Stomach smooth muscle (tissue), 2 donors: ENCODE measurements at regions not wholly inside any gene's neighbourhood (a gene's known extent, or its start where the extent isn't known, plus 50 kb on each side); places are given as distances from the start of the nearest gene placed in this dataset.

Experiments used
- H3K27ac ChIP-seq: one replicate; pipeline ENCODE4 v1.7.0; 2013; ENCODE audit warnings: mild to moderate bottlenecking, low read length, inconsistent platforms
- H3K27me3 ChIP-seq, 2 donors: one replicate each; pipeline ENCODE4 v1.7.0; 2013; ENCODE audit warnings: low read length in 2 of 2; ENCODE audit not compliant: insufficient read depth in 2 of 2, control insufficient read depth in 1 of 2
- H3K36me3 ChIP-seq, 2 donors: one replicate each; pipeline ENCODE4 v1.7.0; 2013; ENCODE audit warnings: low read length in 2 of 2; ENCODE audit not compliant: control insufficient read depth in 2 of 2, insufficient read depth in 2 of 2
- H3K4me1 ChIP-seq: one replicate; pipeline ENCODE4 v1.7.0; 2013; ENCODE audit warnings: low read length; ENCODE audit not compliant: control insufficient read depth, insufficient read depth
- H3K4me3 ChIP-seq, 2 donors: one replicate each; pipeline ENCODE4 v1.7.0; 2013; ENCODE audit warnings: low read length in 2 of 2
- H3K9ac ChIP-seq, 2 donors: one replicate each; pipeline ENCODE4 v1.7.0; 2013; ENCODE audit warnings: low read length in 2 of 2, mild to moderate bottlenecking in 1 of 2
- H3K9me3 ChIP-seq, 2 donors: one replicate each; pipeline ENCODE4 v1.7.0; 2013; ENCODE audit warnings: low read length in 2 of 2; ENCODE audit not compliant: control insufficient read depth in 2 of 2
- donor health status: healthy.
- donor health status: Pancreatic carcinoma.

DNA sequence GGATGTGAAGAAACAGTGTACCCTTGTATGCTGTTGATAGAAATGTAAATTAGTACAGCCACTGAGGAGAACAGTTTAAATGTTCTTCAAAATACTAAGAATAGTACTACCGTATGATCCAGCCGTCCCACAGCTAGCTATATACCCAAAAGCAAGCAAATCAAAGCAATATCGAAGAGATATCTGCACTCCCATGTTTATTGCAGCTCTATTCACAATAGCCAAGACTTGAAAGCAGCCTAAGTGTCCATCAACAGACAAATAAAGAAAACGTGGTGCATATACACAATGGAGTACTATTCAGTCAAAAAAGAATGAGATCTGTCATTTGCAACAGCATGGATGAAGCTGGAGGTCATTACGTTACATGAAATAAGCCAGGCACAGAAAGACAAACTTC, 88.5 kb upstream of the SLC38A4 start:
- H3K9ac ChIP-seq = no peak overlapping the region
- no peaks in the 10 kb centered on the region for H3K27me3 ChIP-seq
- no peak overlapping the region for H3K27ac ChIP-seq
- no peaks in the 10 kb centered on the region for H3K4me1 ChIP-seq
- no peaks in the 10 kb centered on the region for H3K9me3 ChIP-seq
- no peaks in the 10 kb centered on the region for H3K36me3 ChIP-seq
- H3K4me3 ChIP-seq = no peak overlapping the region

DNA sequence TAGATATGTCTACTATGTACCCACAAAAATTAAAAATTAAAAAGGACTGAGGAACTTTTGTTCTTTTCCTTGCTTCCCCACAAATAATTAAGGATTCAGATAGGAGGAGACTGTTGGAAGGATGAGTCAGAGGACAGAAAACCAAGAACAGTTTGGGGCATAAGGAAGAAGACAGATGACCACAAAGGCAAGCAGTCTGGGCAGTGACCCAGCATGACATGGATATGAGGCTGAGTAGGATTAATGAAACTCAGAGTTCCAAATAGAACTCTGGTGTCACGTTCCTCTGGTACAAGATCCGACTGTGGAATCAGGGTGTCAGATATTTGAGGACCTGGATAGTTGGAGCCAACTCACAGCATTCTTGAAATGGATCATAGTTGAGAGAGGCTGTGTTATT, 89.3 kb upstream of the SLC38A4 start:
- Histone ChIP-seq H3K4me1 (no peaks in the 10 kb centered on the region), H3K27ac (no peak overlapping the region), H3K9ac (no peak overlapping the region), H3K27me3 (no peaks in the 10 kb centered on the region), H3K9me3 (no peaks in the 10 kb centered on the region), H3K4me3 (no peak overlapping the region), H3K36me3 (no peaks in the 10 kb centered on the region)

DNA sequence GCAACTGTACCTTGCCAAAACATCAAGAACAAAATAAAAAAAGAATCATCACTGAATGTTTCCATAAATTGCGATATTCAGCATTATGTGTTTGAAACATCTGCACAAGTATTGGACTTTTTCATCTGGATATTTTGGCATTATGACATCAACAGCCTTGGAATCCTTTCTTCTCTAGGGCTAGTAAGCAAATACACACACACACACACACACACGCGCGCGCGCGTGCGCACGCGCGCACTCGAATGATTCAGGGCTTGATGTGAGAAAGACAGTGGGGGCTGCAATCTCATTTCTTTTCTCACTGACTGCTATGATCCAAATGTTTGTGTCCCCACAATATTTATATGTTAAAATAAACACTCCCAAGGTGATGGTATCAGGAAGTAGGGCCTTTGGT, 90.0 kb upstream of the SLC38A4 start:
- no peaks in the 10 kb centered on the region for H3K36me3 ChIP-seq
- no peaks in the 10 kb centered on the region for H3K9me3 ChIP-seq
- no peaks in the 10 kb centered on the region for H3K27me3 ChIP-seq
- no peaks in the 10 kb centered on the region for H3K4me1 ChIP-seq
- H3K4me3 ChIP-seq = no peak overlapping the region
- H3K9ac ChIP-seq = no peak overlapping the region
- no peak overlapping the region for H3K27ac ChIP-seq

DNA sequence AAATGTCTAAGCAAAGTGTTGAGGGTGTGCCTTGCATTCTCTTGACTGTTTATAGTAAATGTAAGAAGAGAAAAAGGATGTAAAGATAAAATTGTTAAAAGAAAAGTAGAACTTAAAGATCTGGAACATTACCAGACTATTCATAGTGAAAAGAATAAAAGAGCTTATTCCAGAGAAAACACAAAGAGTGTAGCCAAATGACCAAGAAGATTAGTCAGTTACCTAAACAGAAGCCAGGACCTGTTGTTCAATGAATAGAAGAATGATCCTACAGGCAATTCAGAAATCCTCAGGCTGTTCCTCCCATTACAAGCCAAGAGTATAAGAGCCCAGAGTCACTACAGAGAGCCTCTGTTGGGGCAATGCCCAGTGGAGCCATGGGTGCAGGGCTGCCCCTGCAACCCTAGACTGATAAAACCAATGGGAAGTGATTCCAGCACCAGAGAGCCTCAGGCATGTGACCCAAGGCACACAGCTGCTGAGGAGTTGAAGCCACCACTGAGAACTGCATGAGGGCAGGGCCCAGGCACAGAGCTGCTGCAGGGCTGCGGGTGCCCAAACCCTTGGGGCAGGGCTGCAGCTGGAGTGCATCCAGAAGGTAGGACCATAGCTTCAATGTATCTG, 91.1 kb upstream of the SLC38A4 start:
- no peak overlapping the region for H3K9ac ChIP-seq
- H3K4me3 ChIP-seq = no peak overlapping the region
- no peak overlapping the region for H3K27ac ChIP-seq
- no peaks in the 10 kb centered on the region for H3K4me1 ChIP-seq
- H3K27me3 ChIP-seq = no peaks in the 10 kb centered on the region
- no peaks in the 10 kb centered on the region for H3K36me3 ChIP-seq
- H3K9me3 ChIP-seq = no peaks in the 10 kb centered on the region

DNA sequence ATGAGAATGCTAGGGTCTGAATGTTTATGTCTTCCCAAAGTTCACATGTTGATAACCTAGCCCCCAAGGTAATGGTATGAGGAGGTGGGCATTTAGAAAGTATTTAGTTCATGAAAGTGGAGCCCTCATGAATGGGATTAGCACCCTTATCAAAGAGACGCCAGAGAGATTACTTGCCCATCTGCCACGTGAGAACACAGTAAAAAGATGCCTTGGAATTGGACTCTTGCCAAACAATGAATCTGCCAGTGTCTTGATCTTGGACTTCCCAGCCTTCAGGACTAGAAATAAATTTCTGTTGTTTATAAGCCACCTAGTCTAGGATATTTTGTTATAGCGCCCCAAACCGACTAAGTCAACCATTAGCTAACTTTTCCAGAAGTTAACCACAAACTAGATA, 92.0 kb upstream of the SLC38A4 start:
- H3K36me3 ChIP-seq = no peaks in the 10 kb centered on the region
- no peaks in the 10 kb centered on the region for H3K27me3 ChIP-seq
- H3K9me3 ChIP-seq = no peaks in the 10 kb centered on the region
- H3K9ac ChIP-seq = no peak overlapping the region
- H3K4me3 ChIP-seq = no peak overlapping the region
- H3K4me1 ChIP-seq = no peaks in the 10 kb centered on the region
- H3K27ac ChIP-seq = no peak overlapping the region

DNA sequence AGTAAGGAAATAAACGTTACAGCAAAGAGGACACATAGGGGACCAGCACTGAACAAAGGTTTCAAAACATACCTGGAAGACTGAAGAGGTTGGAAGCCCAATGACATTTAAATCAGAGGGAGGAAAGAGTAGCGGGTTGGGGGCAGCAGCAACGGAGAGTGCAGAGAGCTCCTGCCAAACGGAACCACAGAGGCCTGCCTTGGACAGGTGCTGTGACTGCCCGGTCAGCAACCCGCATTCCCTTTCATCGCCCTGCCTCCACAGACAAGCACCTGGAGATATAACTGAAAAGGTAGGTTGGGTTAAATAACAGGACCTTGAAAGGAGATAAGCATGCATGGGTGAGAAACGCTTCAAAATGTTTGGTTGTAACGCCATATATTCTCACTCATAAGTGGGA, 92.8 kb upstream of the SLC38A4 start:
- no peaks in the 10 kb centered on the region for H3K36me3 ChIP-seq
- H3K9me3 ChIP-seq = no peaks in the 10 kb centered on the region
- no peak overlapping the region for H3K27ac ChIP-seq
- H3K27me3 ChIP-seq = no peaks in the 10 kb centered on the region
- no peak overlapping the region for H3K9ac ChIP-seq
- H3K4me1 ChIP-seq = no peaks in the 10 kb centered on the region
- H3K4me3 ChIP-seq = no peak overlapping the region

DNA sequence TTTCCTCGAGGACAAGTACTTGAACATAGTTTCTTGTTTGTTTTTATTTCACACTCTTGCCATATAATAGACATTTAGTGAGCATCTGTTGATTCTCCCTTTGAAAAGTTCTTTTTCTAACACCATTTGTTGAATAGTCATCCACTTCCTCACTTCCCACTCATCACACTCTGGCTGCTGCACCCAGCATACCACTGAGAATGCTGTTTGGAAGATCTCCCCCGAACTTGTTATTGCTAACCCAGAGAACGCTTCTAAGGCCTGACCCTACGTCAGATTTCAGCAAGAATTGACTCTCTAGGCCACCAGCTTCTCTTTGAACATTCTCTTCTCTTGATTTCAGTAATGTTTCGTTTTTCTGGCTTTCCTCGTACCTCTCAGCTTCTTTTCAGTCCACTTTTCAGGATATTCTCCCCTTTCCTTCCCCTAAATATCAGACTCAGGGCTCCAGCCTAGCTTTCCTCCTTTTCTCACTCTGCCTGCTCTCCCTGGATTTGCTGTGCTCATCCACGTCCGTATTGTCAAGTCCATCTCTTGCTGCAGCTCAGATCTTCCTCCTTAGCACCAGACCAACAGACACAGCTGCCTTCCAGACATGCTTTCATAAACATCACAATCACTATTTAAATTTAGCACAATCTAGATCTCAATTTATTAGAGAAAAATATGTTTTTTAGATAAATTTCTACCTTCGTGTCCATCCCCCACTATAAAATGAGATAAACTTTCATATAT, 94.0 kb upstream of the SLC38A4 start:
- no peaks in the 10 kb centered on the region for H3K9me3 ChIP-seq
- no peaks in the 10 kb centered on the region for H3K4me1 ChIP-seq
- H3K4me3 ChIP-seq = no peak overlapping the region
- H3K36me3 ChIP-seq = no peaks in the 10 kb centered on the region
- H3K9ac ChIP-seq = no peak overlapping the region
- no peaks in the 10 kb centered on the region for H3K27me3 ChIP-seq
- no peak overlapping the region for H3K27ac ChIP-seq

DNA sequence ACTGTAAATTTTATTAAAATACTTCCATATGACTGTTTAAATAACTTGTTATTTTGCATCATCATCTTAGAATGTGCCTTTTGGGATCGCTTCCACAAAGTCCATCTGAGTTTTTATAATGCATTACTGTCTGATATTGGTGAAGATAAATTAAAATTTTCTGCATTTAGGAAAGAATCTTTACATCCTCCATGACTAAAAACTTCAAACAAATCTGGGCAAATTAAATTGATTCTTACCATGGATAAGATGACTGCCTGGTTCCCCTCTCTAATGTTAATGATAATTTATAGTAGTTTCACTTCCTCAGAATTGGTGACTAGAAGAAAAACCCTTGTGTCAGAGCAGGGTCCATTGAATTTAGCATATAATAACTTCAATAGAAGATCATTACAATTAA, 94.7 kb upstream of the SLC38A4 start:
- H3K9ac ChIP-seq = no peak overlapping the region
- no peak overlapping the region for H3K4me3 ChIP-seq
- H3K27me3 ChIP-seq = no peaks in the 10 kb centered on the region
- no peaks in the 10 kb centered on the region for H3K36me3 ChIP-seq
- no peaks in the 10 kb centered on the region for H3K4me1 ChIP-seq
- no peaks in the 10 kb centered on the region for H3K9me3 ChIP-seq
- H3K27ac ChIP-seq = no peak overlapping the region

DNA sequence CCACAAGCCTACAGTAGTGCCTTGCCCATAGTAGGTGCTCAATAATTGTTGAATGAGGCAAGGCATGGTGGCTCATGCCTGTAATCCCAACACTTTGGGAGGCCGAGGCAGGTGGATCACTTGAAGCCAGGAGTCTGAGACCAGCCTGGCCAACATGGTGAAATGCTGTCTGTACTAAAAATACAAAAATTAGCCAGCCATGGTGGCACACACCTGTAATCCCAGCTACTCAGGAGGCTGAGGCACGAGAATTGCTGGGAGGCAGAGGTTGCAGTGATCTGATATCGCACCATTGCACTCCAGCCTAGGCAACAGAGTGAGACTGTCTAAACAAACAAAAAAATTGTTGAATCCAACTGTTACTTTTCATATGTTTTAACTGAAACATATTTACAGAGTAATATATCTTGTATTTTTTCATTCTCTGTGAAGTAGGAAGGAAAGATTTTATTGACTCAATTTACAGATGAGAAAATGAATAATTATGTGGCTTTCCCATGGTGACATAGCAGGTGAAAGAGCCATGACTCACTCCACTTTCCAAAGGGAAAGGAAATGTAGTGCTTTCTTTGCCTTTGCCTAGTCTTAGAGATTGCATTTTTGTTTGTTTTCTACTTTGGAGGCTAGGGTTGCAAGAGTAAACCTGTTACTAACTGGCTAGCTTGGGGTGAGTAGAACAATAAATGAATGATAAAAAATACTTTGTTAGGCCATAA, 95.4 kb upstream of the SLC38A4 start:
- Histone ChIP-seq H3K9ac (no peak overlapping the region), H3K4me1 (no peaks in the 10 kb centered on the region), H3K27me3 (no peaks in the 10 kb centered on the region), H3K9me3 (no peaks in the 10 kb centered on the region), H3K4me3 (no peak overlapping the region), H3K36me3 (no peaks in the 10 kb centered on the region), H3K27ac (no peak overlapping the region)

DNA sequence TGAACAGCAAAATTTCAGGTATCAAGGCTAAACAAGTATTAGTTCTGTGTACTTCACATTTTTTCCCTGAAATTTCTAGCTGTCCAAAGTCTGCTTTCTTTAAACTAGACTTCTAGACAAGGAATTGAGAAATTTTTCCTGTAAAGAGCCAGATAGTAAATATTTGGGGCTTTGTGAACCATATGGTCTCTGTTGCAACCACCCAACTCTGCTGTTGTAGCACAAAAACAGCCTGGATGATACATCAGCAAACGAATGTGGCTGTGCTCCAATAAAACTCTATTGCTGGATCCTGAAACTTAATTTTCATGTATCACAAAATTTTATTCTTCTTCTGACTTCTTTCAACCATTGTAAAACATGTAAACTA, 96.0 kb upstream of the SLC38A4 start:
- no peaks in the 10 kb centered on the region for H3K36me3 ChIP-seq
- H3K27me3 ChIP-seq = no peaks in the 10 kb centered on the region
- no peak overlapping the region for H3K9ac ChIP-seq
- no peak overlapping the region for H3K27ac ChIP-seq
- no peak overlapping the region for H3K4me3 ChIP-seq
- no peaks in the 10 kb centered on the region for H3K4me1 ChIP-seq
- no peaks in the 10 kb centered on the region for H3K9me3 ChIP-seq

DNA sequence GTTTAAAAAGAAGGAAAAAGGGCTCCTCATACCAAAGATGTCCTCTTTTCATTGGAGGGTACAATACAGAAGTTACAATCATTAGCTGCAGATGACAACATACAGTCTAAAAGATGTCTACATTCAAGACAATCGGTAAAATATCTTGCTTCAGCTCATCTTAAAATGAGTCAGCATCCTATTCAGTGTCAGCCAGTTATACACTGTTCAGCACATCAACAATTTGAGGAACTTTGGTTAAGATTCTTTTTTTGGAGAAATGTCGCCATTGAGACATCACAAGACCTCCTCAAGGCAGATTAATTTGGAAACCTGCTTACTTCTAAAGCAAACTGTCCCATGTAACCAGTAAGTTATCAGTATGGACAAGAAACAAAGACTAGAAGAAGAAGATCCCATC, 100.7 kb upstream of the SLC38A4 start:
- Histone ChIP-seq H3K36me3 (no peaks in the 10 kb centered on the region), H3K9ac (no peak overlapping the region), H3K27me3 (no peaks in the 10 kb centered on the region), H3K9me3 (no peaks in the 10 kb centered on the region), H3K27ac (no peak overlapping the region), H3K4me1 (no peaks in the 10 kb centered on the region), H3K4me3 (no peak overlapping the region)
